ENCODE measurements at regions not wholly inside any gene's neighbourhood (a gene's known extent, or its start where the extent isn't known, plus 50 kb on each side); places are given as distances from the start of the nearest gene placed in this dataset.

DNA sequence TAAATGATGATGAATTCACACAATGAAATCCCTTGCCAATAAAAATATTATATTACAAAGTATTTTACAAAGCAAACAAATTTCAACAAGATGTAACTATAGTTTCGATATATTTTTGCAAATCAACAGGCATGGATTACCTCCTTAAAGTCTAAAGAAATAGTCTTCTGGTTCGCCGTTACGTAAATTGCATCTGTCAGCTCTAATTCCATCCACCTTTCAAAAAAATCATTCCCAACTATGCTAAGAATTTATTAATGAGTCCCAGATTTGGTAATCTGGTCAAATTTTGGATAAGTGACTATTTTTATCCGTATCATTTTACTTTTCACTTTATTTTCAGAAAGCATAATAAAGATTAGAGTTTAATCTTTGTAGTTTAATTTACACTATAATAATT, 1984.9 kb downstream of the EFNA5 start:
- no peak for TF ChIP-seq GATA2 (IDR thresholded peaks at IDR 0.05; ENCODE audit: low read depth, low read length)
- TF ChIP-seq GATA3 (IDR thresholded peaks at IDR 0.05; ENCODE audit: low read depth, low read length), result no peak
